NCI-H146 treated with DMSO at 0.1 percent for 48 hours (cell line): ENCODE measurements at regions not wholly inside any gene's neighbourhood (a gene's known extent, or its start where the extent isn't known, plus 50 kb on each side); places are given as distances from the start of the nearest gene placed in this dataset.

Experiments
- DNase-seq: peaks from one replicate; lab custom pipeline; 2025; ENCODE audit not compliant: unreplicated experiment; lab: John Stamatoyannopoulos, UW

- DNase-seq = no peak
Observed at GRCh38 chr1:2968471-2968881, 52.8 kb upstream of the ACTRT2 start.

DNA sequence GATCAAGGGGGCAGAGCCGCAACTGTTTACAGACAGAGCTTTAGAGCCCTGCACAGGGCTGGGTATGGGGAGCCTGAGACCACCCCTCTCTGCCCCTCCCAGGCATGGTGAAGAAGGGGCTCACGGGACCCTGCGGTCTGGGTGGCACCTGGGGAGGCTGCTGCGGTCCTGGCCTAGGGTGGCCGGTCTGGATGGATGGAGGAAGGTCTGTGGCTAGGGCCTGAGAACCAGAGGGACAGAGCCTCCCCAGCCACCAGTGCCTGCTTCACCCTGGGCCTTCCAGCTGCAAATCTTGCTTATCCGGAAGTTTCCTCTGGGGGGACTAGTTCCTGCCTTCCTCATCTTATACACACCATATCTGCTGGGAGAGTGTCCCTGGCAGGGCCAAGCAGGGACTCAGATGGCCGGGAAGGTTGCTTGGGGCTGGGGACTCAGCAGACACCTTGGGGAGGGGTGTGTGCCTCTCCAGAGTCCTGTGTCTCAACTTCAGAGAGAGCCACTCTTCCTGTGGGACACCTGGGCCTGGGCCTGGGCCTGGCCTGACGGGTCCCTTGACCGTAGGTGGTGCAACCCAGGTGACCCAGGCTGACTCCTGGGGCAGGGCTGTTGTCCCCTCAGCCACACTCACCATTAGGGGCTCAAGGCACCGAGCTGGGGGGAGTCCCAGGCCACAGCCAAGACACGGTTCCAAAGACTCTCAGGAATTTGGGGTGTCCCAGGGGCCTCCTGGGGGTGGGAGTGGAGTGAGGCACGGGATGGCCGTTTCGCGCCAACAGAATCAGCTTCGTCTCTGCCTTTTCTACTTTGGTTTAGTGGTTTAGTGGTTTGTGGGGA, 52.0 kb upstream of the ACTRT2 start:
- DNase-seq = no peak

- no peak for DNase-seq
Observed at GRCh38 chr1:2969845-2970291, 51.4 kb upstream of the ACTRT2 start.

- no peak for DNase-seq
Observed at GRCh38 chr1:2970311-2971071, 50.8 kb upstream of the ACTRT2 start.

DNA sequence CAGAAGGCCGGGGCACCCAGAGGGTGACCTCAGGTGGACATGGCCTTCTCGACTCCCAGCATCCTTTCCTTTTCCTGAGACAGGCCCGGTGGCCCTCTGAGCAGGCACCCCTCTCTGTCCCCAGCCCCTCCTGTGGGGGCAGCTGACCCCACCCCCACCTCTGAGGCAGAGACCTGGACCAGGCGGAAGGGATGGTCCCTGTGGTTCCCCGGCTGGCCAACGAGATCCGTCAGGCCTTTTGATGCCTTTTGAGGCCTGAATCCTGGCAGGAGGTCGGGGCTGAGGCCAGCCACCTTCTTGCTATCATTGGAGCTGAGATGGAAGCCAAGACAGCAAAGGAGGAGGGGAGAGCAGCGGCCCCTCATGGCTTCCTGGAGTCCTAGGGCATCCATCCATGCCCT, 50.2 kb upstream of the ACTRT2 start:
- DNase-seq = no peak
